Panc1 (cell line): ENCODE measurements at regions not wholly inside any gene's neighbourhood (a gene's known extent, or its start where the extent isn't known, plus 50 kb on each side); places are given as distances from the start of the nearest gene placed in this dataset.
"Not testable (repeated sequence)": the region's sequence is repeated elsewhere in the genome, so short reads cannot be mapped to it uniquely, and the experiment has no call there.

Source experiments
- POLR2AphosphoS5 ChIP-seq: IDR thresholded peaks from 2 replicates; pipeline ENCODE4 v1.6.1; 2012; ENCODE audit warnings: mild to moderate bottlenecking, low read depth, low read length, moderate library complexity
- REST ChIP-seq, 2 experiments: IDR thresholded peaks; 2 replicates each; pipeline ENCODE4 v1.6.1; 2011 to 2012; ENCODE audit warnings: low read depth in 2 of 2, control low read depth in 1 of 2, low read length in 1 of 2, mild to moderate bottlenecking in 1 of 2, moderate library complexity in 1 of 2; ENCODE audit not compliant: insufficient read depth in 1 of 2
- SIN3A ChIP-seq: IDR thresholded peaks from 2 replicates; pipeline ENCODE4 v1.6.1; 2012; ENCODE audit warnings: low read depth, mild to moderate bottlenecking, low read length, moderate library complexity, borderline replicate concordance; ENCODE audit not compliant: insufficient read depth
- TCF7L2 ChIP-seq: IDR thresholded peaks from 2 replicates; pipeline ENCODE4 v1.6.1; 2011; ENCODE audit warnings: mild to moderate bottlenecking, low read depth, low read length, inconsistent platforms
- TF ChIP-seq, protein P1 (sequence below): fragments of 450-650 bp; IDR thresholded peaks from 2 replicates; pipeline ENCODE4 v1.5.1; 2017; ENCODE audit warnings: mild to moderate bottlenecking

- not testable (repeated sequence) for TF ChIP-seq SIN3A; TCF7L2; POLR2AphosphoS5; REST (IDR thresholded peaks at IDR 0.05; ENCODE audit: insufficient read depth in 1 of 2, low read depth in 2 of 2, low read length in 1 of 2)
- TF ChIP-seq, protein P1, sequence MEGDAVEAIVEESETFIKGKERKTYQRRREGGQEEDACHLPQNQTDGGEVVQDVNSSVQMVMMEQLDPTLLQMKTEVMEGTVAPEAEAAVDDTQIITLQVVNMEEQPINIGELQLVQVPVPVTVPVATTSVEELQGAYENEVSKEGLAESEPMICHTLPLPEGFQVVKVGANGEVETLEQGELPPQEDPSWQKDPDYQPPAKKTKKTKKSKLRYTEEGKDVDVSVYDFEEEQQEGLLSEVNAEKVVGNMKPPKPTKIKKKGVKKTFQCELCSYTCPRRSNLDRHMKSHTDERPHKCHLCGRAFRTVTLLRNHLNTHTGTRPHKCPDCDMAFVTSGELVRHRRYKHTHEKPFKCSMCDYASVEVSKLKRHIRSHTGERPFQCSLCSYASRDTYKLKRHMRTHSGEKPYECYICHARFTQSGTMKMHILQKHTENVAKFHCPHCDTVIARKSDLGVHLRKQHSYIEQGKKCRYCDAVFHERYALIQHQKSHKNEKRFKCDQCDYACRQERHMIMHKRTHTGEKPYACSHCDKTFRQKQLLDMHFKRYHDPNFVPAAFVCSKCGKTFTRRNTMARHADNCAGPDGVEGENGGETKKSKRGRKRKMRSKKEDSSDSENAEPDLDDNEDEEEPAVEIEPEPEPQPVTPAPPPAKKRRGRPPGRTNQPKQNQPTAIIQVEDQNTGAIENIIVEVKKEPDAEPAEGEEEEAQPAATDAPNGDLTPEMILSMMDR: not testable (repeated sequence)
Observed at GRCh38 chr13:37472266-37472665, 126.3 kb downstream of the POSTN start.
